RWPE1 (cell line): ENCODE measurements at regions not wholly inside any gene's neighbourhood (a gene's known extent, or its start where the extent isn't known, plus 50 kb on each side); places are given as distances from the start of the nearest gene placed in this dataset.

Experiments used
- CTCF ChIA-PET: fragments of 350-600 bp; sonication (Branson Sonifier 250); formaldehyde crosslinking; extraction: SDS; loops from one replicate; lab custom pipeline; 2021; lab: Yijun Ruan, JAX
- POLR2A ChIA-PET: fragments of 400-600 bp; formaldehyde crosslinking; extraction: SDS; loops from one replicate; lab custom pipeline; 2020; ENCODE audit warnings: antibody characterized with exemption; ENCODE audit not compliant: low non-redundant PET; lab: Yijun Ruan, JAX
- DNase-seq: peaks from one replicate; pipeline ENCODE4 v3.0.0; 2012; ENCODE audit warnings: low spot score
- H3K27ac ChIP-seq: fragments of 450-650 bp; 2 replicates; pipeline ENCODE4 v1.5.1; 2017
- TF ChIP-seq, protein P1 (sequence below): fragments of 450-650 bp; conservative IDR thresholded peaks from 2 replicates; pipeline ENCODE4 v1.5.1; 2017; ENCODE audit warnings: low read depth, mild to moderate bottlenecking

DNA sequence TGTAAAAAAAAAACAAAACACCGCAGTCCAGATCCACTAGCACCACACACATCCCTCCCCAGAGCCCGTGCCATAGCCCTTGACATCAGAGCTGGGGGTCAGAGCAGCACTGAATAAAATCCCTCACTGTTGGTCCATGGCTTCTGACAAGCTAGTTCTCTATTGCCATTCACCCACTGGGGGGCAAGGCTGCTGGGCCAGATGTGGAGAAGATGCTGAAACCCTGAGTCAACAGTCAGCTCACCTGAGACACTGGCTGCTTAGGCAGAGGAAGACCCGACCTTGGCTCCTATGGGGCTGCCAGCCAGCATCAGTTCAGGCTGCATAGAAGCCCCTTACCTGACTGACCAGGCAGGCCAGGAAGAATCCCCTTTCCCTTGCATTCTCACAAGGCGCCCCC, 228.2 kb downstream of the SOX9 start:
- TF ChIP-seq, protein P1, sequence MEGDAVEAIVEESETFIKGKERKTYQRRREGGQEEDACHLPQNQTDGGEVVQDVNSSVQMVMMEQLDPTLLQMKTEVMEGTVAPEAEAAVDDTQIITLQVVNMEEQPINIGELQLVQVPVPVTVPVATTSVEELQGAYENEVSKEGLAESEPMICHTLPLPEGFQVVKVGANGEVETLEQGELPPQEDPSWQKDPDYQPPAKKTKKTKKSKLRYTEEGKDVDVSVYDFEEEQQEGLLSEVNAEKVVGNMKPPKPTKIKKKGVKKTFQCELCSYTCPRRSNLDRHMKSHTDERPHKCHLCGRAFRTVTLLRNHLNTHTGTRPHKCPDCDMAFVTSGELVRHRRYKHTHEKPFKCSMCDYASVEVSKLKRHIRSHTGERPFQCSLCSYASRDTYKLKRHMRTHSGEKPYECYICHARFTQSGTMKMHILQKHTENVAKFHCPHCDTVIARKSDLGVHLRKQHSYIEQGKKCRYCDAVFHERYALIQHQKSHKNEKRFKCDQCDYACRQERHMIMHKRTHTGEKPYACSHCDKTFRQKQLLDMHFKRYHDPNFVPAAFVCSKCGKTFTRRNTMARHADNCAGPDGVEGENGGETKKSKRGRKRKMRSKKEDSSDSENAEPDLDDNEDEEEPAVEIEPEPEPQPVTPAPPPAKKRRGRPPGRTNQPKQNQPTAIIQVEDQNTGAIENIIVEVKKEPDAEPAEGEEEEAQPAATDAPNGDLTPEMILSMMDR, result no peak
- POLR2A ChIA-PET, result interaction anchor here (0.6 kb wide), 1 partner anchor 75 kb away, joined by 12 read pairs; no protein-coding TSS in a partner anchor
- DNase-seq, result no peak
- CTCF ChIA-PET, result interaction anchor here (0.7 kb wide), 1 partner anchor 35 kb away, joined by 3 read pairs; no protein-coding TSS in a partner anchor
- peak overlapping the region; percentile 75 for H3K27ac ChIP-seq

DNA sequence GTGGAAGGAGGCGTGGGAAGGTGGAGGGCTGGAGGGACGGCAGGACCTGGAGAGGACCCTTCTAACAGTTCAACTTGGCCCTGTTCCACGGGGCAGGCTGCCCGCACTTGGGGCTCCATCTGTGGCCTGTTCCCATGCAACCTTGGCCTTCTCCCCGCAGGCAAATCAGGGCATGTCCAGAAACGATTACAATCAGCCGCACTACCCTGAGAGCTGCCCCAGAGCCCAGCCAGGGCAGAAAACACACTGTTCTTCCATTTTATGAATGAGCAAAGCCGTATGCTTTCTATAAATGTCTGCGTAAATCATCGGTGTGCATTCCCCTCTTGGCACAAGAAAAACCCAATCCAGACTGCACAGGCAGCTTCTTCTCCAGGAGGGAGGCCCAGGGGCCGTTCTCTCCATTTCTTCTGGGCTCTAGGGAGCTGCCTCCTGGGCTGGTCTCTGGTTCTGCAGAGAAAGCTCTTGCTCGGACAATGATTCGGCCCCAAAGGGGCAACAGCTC, 228.7 kb downstream of the SOX9 start:
- ChIA-PET CTCF (interaction anchor here (0.5 to 0.6 kb wide), 2 partner anchors 99 to 852 kb away, joined by 3 read pairs; no protein-coding TSS in a partner anchor), POLR2A (interaction anchor here (0.6 to 0.7 kb wide), 2 partner anchors 74 to 229 kb away, joined by 12 read pairs; partner anchors contain the start of gene SOX9)
- peak overlapping the region; percentile 75 for H3K27ac ChIP-seq
- DNase-seq, result no peak
- TF ChIP-seq, protein P1, result no peak

DNA sequence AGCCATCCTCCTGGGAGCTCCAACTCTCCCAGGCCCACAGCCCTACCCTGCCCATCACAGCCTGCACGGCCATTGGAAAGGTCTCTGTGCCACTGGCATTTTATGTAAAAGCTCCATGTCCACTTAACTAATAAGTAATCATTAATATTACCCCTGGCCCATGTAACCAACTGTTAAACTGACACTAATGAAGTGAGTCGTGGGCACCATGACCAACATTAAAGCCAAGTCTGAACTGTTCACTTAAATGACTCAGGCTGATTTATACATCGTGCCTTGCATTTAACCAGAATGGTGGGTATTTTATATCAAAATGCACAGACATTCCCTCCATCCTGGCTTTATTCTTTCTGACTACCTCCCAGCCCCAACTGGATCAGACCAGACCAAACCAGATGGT, 229.3 kb downstream of the SOX9 start:
- no peak for DNase-seq
- TF ChIP-seq, protein P1, result no peak
- ChIA-PET POLR2A (interaction anchor here (0.7 kb wide), 1 partner anchor 229 kb away, joined by 12 read pairs; the partner anchor contains the start of gene SOX9), CTCF (interaction anchor here (0.5 to 0.6 kb wide), 2 partner anchors 98 to 852 kb away, joined by 3 read pairs; no protein-coding TSS in a partner anchor)
- peak overlapping the region; percentile 75 for H3K27ac ChIP-seq

DNA sequence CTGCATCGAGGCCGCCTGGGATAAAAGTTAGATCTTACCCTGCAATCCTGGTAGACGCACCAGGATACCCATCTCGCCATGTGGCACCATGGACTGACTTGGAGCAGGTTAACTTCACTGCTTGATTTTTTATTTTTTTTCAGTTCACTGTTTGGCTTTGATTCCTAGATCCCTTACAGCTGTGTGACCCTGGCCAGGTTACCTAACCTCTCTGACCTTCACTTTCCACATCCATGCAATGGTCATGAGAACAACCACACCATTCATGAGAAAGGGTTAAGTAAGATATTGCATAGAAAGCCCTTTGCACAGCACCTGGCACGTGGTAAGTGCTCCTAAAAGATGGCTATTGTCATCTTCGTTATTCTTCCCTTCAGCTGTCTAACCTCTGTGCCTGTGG, 230.5 kb downstream of the SOX9 start:
- no peak for DNase-seq
- no peak overlapping the region for H3K27ac ChIP-seq
- ChIA-PET CTCF (interaction anchor here (0.6 kb wide), 1 partner anchor 1227 kb away, joined by 3 read pairs; no protein-coding TSS in a partner anchor), POLR2A (no interaction called here)
- TF ChIP-seq, protein P1, result no peak

DNA sequence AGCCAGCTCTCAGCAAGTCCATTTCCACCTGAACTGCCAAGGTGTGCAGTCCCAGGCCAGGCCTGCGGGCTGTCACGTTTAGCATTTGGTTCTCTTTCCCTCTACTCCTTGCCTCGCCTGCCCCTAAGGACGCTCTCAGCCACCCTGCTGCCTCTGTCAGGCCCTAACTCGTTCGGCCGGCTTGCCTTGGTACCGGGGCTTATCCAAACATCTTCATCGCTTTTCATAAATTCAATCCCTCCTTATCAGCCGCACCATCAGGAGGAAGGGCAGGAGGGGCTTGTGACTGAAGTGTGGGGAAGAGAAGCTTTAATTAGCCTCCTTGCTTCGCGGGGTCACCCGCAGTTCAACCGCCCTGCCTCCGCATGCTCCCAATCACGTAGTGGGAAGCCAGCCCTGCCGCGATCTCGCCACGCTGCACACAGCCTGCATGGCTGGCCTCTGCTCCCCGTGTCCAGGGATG, 231.1 kb downstream of the SOX9 start:
- no peak for DNase-seq
- ChIA-PET CTCF (interaction anchor here (0.6 kb wide), 1 partner anchor 1227 kb away, joined by 3 read pairs; no protein-coding TSS in a partner anchor), POLR2A (no interaction called here)

DNA sequence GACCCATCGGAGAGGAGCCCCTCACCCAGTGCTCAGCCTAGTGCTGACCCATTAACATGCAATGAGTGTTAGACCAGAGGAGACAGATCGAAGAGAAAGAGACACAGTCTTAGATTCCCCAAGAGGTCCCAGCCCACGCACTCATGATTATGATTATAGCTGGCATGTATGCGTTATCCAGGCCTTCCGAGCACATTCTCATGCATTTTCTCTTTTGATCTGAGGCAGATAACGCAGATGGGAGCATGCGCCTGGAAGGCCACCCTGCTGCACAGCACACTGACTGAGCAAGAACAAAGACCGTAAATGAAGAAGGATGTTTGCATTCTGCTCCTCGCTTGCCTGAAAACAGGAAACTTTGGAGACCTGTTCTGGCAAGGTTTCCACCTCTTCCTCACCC, 232.7 kb downstream of the SOX9 start:
- POLR2A ChIA-PET, result no interaction called here
- TF ChIP-seq, protein P1, result no peak
- CTCF ChIA-PET, result interaction anchor here (0.6 kb wide), 1 partner anchor 592 kb away, joined by 3 read pairs; no protein-coding TSS in a partner anchor
- H3K27ac ChIP-seq, result no peak overlapping the region
- no peak for DNase-seq

More for the DNA sequence above, 231.1 kb downstream of the SOX9 start:
- H3K27ac ChIP-seq, result no peak overlapping the region
- TF ChIP-seq, protein P1, result no peak
